ENCODE measurements at regions not wholly inside any gene's neighbourhood (a gene's known extent, or its start where the extent isn't known, plus 50 kb on each side); places are given as distances from the start of the nearest gene placed in this dataset.

DNA sequence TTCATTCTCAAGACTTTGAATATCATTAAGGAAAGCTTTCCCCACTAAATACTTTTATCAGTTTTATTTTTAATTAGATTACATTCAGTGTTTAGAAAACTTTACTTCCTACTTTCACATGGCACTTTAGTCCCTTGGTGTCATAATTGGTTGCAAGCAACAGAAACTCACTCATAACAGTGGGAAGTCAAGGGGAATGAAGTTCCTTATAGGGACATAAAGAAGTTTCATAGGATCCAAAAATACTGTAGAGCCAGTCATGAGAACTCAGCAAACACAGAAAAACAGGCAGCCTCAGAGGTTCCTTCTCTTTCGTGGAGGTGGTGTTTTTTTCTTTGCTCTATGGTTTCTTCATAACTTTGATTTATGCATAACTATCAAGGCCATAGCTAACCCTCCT, 809.0 kb downstream of the BCL11A start:
- no peak for DNase-seq

DNA sequence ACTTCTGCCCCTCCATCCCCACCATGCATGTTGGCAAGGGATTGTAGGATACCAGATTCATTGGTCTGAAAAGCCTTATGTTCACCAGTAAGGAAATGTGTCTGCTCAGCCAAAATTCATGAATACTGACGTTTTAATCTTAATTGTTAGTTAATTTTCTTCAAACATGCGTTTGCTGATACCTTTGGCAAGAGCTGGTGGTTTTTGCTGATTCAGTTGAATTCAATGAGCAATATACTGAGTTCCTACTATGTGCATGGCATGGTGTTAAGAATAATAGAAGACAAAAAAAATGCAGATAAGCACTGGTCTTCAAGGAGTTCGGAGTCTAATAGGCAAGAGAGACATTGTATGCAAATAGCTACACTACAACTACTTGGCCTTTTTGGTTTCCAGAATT, 811.6 kb downstream of the BCL11A start:
- DNase-seq, result no peak

DNA sequence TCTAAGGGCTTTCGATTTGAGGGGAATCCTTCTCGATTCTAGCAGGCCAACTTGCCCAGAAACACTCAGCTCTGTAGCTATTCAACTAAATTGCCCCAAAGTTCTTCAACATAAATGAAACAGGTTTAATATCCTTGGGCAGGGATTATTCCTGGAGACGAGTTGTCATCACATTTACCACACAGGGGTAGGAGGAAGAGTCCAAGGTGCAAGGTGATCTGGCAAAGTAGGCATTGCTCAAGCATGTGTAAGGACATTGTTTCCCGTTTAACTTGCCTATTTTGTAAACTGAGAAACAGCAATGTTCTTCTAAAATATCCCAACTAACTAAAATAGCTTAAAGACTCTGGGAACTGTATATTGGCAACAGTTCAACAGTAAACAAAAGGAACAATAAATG, 814.3 kb downstream of the BCL11A start:
- no peak for DNase-seq

DNA sequence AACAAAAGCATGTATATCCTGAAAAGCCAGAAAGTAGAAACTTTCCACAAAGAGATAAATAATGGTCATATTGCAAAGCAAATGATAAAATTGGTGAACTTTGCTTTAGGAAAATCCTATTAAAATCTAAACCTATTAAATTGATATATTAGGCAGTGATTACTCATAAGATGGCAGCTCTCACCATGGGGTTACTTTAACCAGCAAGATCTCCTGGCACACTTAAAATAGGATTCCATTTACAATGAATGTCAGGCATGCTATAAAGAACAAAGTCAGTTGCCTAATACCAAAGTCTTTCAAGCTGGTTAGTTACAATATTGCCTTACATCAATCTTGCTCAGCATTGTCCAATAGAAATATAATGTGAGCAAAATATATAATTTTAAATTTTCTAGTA, 816.2 kb downstream of the BCL11A start:
- no peak for DNase-seq

DNA sequence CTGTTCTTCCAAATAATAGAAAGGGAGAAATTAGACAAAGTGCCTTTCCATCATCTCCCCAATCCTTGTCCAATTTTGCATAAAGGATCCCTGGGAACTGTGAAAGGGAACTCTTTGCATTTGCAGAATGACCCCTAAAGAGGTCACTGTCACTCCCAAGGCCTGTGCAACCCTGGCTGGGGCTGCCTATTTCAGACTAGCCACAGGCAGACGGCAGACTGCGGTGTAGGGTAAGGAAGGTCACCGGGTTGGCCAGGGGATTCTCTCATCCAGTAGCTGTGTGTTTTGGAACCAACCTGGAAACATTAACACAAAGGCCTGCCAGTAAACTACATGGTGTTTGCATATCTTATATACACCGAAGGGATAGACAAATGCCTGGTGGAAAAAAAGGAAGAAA, 818.7 kb downstream of the BCL11A start:
- DNase-seq, result no peak

DNA sequence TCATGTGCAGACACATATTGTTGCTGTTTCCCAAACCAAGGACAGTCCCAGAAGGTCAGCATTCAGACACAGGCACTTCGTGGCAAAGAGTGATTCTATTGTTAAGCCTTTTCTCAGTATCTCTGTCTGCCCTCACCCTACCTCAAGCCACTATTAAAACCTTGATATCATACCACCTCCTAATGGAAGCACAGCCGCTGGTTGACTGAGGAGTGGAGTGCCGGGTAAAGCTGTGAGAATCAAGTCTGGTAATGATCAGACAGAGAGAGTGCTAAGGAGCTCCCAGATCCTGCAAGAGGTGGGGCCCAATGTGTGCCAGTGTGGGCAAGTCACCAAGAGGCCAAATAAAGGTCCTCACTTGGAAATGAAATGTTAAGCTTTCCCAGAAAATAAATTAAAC, 819.5 kb downstream of the BCL11A start:
- DNase-seq, result no peak

DNA sequence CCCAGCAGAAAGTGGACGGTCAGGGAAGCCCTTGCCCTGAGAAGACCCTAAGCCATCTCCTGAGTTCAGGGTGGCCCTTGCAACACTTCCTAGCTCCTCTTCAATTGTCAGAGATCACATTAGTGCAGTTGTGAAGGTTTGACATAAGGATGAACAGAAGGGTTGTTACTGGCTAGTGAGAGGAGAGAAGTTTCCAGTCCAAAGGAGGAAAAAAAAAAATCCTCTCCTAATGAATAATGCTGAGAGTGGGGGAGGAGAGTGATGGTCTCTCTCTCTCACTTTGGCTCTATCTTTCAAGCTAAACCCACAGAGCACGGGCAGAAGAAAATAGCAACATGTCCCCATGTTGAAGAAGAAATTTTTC, 819.9 kb downstream of the BCL11A start:
- no peak for DNase-seq

DNA sequence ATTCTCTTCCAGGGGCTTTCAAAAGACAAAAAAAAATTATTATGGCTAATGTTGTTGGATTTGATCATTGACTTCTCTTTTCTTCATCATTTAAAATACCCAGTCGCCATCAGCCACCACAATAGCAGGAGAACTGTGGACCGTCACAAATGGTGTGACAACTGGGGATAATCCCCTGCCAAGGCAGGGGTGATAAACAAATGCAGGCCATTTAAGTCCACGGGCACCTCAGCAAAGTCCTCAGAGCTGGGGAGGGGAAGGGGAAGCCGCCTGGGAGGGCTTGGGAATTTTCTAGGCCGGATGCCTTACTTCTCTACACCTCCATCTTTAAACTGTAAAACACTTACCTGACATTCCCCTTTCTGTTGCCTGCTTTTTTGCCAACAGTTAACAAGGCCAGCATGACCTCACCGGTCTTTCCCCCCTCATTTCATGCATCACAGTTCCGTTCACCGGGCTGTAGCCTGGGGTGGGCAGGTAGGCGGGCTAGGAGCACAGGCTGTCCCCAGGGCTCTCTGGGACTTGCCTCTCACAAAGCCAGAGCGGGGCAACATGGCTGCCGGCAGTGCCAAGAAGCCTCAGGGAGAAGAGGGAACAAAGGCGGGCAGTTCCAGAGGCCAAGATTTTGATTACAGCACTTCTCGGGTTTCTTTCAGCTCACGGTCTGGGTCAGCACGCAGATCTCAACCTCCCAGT, 820.4 kb downstream of the BCL11A start:
- DNase-seq, result no peak

DNA sequence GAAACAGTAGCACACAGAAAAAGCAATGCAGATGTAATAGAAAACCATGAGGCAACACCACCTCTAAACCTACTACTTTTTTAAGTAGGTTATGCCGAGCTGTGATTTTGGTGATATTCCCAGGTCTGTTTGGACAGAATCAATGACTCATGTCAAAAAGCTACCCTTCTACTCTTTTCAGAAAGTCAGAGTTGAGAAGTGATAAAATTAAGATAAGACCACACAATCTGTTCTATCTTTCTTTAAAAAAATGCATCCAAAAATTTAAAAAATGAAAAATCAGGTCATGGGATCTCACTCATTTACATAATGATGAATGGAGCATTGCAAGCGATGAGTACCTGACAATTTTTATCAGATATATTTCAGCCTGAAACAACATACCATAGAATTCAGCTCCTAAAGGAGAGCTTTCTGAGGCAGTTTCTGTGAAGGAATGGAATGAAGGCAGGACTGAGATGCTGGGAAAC, 826.3 kb downstream of the BCL11A start:
- no peak for DNase-seq

DNA sequence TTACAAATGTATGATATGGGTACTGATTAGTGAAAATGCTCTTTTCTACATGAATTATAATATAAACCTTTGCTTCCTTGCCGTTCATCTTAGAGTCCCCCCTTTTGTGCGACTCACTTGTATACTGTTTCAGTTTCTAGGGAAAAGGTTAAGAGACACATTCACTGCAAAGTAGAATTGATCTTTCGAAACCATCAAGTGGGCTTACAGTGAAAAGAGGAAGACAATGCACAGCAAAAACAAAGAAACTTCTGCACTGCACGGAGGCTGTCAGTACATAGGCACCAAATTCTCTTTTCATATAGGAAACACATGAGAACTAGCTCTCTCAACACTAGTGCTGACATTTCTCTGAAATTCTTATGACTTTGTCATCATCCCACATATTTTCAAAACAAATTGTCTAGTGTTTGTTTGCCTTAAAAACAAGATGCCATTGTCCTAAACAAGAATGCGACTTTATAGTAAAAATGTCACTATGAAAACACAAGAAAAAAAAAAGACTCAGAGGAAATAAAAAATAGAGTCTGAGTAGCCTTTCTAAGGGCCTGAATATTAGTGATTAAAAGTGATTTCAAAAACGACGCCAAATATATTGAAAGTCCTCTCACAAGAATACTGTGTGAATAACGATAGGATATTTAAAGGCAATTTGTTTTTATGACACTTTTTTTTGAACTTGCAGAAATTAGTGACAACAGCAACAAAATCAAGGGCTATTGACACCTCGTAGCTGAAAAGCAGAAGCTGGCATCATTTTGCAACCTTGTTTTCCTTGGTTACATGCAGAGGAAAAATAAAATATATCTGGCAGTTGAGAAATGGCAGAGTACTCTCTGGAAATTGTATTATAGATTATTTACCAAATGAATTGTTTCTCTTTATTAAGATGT, 827.0 kb downstream of the BCL11A start:
- peak in 1 of 51 donors; percentile 9 for DNase-seq

DNA sequence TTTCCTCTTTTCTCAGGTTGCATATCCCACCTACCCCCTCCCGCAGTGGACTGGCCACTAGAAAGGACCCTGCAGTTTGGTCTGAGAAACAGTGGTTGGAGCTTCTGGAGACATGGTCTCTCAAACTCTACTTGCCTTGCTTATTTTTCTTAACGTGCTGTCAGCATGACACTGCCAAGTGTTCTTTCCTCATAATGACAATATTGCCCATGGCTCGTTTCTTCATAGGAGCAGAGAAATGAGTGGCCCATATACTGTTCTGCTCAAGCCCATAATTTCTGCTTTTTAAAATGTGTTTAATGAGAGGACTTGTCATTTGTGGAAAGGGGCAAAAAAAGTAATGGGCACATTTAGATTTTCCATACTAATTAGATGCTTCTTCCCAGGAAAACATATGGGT, 828.7 kb downstream of the BCL11A start:
- DNase-seq, result no peak

DNA sequence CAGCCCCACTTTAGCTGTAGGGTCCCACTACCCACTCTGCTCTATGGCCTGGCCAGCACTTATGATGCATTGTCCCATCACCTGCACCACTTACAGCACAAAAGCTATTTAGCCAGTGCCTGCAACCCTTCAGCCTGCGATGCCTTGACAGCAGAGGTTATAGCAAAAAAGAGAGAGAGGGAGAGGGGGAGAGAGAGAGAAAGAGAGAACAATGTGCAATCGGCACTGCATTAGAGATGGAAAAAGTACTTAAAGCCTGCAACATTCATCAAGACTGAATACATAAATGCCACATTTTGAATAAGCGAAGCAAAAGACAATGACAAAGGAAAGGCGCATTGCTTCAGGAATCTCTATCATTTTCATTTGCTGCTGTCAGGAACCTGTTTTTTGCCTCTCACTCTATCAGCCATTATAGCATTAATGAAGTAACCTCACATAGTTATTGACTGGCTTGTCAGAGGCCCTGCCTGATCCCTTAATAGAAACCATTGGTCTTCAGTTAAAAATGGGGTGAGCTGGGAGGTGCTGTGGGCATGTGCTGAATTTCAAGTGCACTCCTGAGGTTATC, 833.1 kb downstream of the BCL11A start:
- no peak for DNase-seq

DNA sequence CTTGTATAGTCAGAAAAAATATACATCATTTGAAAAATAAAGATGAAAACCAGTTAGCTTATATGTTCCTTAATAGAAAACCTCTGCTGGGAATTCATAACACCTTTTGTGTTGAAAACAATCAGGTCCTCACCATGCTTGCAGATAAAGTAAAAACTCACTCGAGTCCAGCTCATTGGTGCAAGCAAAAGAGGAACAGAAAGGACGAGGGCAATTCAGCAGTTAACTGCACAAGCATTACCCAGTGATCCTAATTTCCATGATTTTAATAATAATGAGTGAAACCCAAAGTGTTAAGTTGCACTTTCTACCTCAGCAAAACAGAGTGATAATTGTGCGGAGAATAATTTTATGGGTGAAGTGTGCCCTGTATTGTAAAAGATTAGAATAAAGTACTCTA, 839.9 kb downstream of the BCL11A start:
- DNase-seq, result no peak

DNA sequence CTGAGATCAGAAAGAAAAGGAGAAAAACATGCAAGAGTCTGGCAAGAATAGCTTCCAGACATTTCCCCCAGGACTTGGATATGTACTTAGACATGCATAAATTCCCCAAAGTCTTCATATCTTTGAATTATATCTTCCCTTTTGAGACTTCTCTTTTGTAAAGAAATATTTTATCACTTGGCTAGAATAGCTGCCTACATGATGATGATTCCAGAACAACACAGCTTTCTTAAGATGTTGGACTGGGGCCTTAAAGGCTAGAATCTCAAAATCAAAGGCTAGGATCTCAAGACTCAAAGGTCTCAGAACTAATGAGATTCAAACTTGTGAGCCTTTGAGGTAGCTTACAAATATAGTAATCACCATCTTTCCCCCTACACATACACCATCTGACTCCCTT, 842.3 kb downstream of the BCL11A start:
- no peak for DNase-seq

DNA sequence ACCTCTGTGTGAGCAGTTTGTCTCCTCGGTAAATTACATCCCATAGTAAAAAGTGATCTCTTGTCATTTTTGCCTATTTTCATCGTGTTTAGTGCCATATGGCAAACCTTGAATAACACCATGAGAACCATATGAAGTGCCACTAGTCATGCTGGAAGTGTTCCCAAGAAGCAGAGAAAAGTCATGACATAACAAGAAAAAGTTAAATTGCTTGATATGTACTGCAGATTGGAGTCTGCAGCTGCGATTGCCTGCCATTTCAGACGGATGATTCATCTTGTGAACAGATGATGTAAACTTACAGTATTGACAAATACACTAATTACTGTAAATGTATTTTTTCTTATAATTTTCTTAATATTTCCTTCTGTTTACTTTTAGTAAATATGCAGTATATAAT, 846.7 kb downstream of the BCL11A start:
- no peak for DNase-seq

DNA sequence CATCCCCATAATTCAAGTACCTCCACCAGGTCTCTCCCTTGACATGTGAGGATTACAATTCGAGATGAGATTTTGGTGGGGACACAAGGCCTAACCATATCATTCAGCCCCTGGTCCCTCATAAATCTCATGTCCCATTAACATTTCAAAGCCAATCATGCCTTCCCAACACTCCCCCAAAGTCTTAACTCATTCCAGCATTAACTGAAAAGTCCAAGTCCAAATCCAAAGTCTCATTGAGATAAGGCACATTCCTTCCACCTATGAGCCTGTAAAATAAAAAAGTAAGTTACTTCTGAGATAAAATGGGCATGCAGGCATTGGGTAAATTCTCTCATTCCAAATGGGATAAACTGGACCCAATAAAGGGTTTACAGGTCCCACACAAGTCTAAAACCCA, 849.7 kb downstream of the BCL11A start:
- DNase-seq, result no peak

DNA sequence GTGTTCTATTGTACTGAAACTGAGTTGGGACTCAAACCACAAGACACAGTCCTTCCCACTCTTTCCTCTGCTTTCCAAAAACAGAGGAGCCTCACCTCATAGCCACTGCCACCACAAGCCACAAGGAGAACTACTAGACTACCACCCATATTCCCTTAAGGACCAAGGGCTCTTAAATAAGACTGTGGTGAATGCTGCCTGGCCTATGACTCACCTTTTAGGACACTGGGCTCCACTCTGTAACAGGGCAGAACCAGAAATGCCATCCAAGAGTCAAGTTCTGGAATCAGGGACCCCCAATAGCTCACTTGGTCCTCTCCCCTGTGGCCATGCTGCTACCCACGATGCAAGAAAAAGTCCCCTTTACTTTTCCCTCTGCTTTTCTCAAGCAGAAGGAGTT, 851.4 kb downstream of the BCL11A start:
- no peak for DNase-seq

DNA sequence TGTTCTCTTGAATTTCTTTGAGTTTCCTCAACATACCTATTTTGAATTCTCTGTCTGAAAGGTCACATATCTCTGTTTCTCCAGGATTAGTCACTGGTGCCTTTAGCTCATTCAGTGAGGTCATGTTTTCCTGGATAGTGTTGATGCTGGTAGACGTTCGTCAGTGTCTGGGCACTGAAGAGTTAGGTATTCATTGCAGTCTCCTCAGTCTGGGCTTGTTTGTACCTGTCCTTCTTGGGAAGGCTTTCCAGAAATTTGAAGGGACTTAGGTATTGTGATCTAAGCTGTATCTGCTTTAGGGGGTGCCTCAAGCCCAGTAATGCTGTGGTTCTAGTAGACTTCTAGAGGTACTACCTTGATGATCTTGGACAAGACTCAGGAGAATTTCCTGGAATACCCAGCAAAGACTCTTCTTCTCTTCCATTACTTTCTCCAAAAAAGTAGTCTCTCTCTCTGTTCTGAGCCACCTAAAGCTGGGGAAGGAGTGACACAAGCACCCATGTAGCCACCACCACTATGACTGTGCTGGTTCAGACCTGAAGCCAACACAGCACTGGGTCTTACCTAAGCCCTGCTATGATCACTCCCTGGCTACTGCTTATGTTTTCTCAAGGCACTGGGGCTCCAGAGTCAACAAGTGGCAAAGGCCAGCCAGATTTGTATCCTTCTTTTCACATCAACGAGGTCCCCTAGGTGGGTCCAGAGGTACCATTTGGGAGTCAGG, 852.0 kb downstream of the BCL11A start:
- DNase-seq, result no peak

DNA sequence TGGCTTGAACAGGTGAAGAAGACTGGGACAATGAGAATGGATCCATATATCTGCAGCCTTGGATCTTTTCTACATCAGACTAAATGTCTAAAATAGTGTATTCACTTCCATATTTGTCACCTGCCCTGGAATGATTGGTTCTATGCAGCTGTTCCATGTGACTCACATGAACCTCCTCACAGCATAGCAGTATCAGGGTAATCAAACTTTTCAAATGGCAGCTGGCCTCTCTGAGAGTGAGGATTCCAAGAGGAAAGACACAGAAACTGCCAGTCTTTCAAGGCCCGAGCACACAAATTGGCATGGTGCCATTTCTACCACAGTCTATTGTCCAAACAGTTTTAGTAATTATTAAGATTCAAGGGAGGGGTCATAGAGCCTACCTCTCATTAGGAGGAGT, 859.3 kb downstream of the BCL11A start:
- DNase-seq, result no peak

DNA sequence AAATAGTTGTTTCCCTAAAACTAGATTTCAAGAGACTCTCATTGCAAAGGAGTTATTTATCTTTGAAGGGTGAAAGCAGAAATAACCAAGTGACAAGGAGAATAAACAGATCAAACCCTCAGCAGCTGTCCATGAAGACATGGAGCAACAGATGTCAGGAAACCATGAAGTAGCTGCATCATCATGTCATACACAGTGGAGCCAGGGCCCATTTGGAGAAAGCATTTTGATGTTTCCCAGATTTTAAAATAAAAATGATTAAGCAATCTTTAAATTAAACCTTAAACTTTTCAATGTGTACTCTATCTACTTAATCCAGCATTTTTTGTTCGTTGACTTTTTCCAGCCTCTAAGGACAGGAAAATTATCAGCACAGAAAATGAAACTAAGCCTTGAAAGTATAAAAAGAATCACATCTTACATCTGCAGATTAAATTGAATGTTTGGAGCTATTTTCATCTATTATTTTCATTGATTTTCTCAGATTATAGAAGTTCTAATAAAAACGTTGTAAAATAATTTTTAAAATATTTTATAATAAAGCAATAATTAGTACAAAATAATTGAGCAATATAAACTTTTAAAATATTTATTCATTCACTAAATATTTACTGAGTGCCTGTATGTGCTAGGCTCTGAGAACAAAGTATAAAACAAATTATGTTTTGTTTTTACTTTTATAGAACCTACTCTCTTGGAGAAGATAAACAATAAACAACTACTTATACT, 860.1 kb downstream of the BCL11A start:
- no peak for DNase-seq

DNA sequence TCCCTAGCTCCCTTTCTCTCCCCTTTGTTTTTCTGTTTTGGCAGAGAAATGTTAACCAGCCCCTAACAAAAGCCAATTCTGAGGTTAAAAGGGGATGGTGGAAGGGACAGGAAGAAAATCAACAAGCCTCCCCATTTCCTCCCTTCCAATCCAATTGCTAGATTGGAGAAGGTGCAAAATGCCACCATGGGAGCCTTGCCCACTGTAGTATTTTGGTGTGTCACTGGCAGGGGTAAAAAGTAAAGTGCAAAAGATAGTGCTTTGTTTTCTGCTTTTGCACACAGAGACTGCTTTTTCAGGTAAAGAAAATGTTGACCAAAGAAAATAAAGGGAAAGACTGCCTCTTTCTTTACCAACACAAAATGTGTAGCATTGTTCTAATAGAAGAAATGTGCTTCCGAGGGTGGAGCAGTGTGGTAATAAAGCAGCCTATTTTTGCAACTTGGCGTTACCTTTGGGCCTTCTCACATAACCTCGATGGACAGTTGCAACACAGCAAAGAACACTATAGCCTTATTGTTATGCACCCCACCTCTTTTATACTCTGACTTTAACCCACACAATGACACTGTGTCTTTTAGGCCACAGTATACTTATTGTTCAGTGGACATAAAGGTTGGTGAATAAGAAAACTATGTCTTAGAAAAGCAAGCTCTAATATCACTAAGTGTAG, 861.8 kb downstream of the BCL11A start:
- no peak for DNase-seq
